DND-41 (cell line): ENCODE measurements at regions not wholly inside any gene's neighbourhood (a gene's known extent, or its start where the extent isn't known, plus 50 kb on each side); places are given as distances from the start of the nearest gene placed in this dataset.
"Not testable (repeated sequence)": the region's sequence is repeated elsewhere in the genome, so short reads cannot be mapped to it uniquely, and the experiment has no call there.

Experiments used
- ATAC-seq: fragments of 200-7000 bp; cut with Tn5 transposase; 3 replicates; pipeline ENCODE4 v1.9.1; 2021; ENCODE audit warnings: low read depth; ENCODE audit not compliant: insufficient read depth
- DNase-seq: peaks from one replicate; pipeline ENCODE4 v3.0.0-alpha.2; 2020
- H2AFZ ChIP-seq: 2 replicates; pipeline ENCODE4 v1.6.0; 2012; ENCODE audit warnings: low read depth, low read length
- H3K27ac ChIP-seq: 2 replicates; pipeline ENCODE4 v1.5.1; 2012; ENCODE audit warnings: low read length, inconsistent platforms
- H3K27me3 ChIP-seq: fragments of 200-600 bp; sonication (generic); 2 replicates; pipeline ENCODE4 v1.6.0; 2012; ENCODE audit warnings: low read length, mild to moderate bottlenecking, inconsistent platforms; ENCODE audit not compliant: insufficient read depth, poor library complexity
- H3K36me3 ChIP-seq: 2 replicates; pipeline ENCODE4 v1.5.1; 2012; ENCODE audit warnings: low read length, inconsistent platforms; ENCODE audit not compliant: insufficient read depth
- H3K4me1 ChIP-seq: 2 replicates; pipeline ENCODE4 v1.5.1; 2012; ENCODE audit warnings: mild to moderate bottlenecking, low read length; ENCODE audit not compliant: insufficient read depth
- H3K4me2 ChIP-seq: 2 replicates; pipeline ENCODE4 v1.6.0; 2012; ENCODE audit warnings: mild to moderate bottlenecking, moderate library complexity, low read length, inconsistent platforms; ENCODE audit not compliant: insufficient read depth
- H3K4me3 ChIP-seq, 2 experiments: fragments of 200-600 bp in 1 of 2; shearing (Covaris generic) in 1 of 2; 2 replicates each; pipeline ENCODE4 v1.5.1; 2012 to 2016; ENCODE audit warnings: inconsistent platforms in 2 of 2, low read length in 2 of 2, mild to moderate bottlenecking in 2 of 2, low read depth in 1 of 2, moderate library complexity in 1 of 2
- H3K79me2 ChIP-seq: 2 replicates; pipeline ENCODE4 v1.6.0; 2012; ENCODE audit warnings: low read length, inconsistent platforms; ENCODE audit not compliant: insufficient read depth
- H3K9ac ChIP-seq: 2 replicates; pipeline ENCODE4 v1.6.0; 2012; ENCODE audit warnings: low read depth, mild to moderate bottlenecking, inconsistent platforms, low read length, moderate library complexity
- H3K9me3 ChIP-seq: 2 replicates; pipeline ENCODE4 v1.5.1; 2012; ENCODE audit warnings: low read length, moderate library complexity, mild to moderate bottlenecking, inconsistent platforms; ENCODE audit not compliant: insufficient read depth, severe bottlenecking
- H4K20me1 ChIP-seq: 2 replicates; pipeline ENCODE4 v1.6.0; 2012; ENCODE audit warnings: low read length; ENCODE audit not compliant: insufficient read depth
- CTCF ChIP-seq: IDR thresholded peaks from 2 replicates; pipeline ENCODE4 v1.5.1; 2012; ENCODE audit warnings: borderline replicate concordance, low read length, moderate library complexity, mild to moderate bottlenecking; ENCODE audit not compliant: poor library complexity, severe bottlenecking; ENCODE audit errors: extremely low read depth
- EZH2 ChIP-seq: IDR thresholded peaks from 3 replicates; pipeline ENCODE4 v1.6.1; 2012; ENCODE audit warnings: borderline replicate concordance, low read depth, mild to moderate bottlenecking, moderate library complexity, low read length, inconsistent platforms; ENCODE audit not compliant: severe bottlenecking

- peak; percentile 33; the same call in 2 of the 3 replicates for ATAC-seq
- Histone ChIP-seq H3K4me1 (no peaks in the 10 kb centered on the region), H3K36me3 (no peaks in the 10 kb centered on the region), H3K79me2 (no peaks in the 10 kb centered on the region), H3K27me3 (peaks cover 3% of the 10 kb centered on the region), H4K20me1 (no peaks in the 10 kb centered on the region), H2AFZ (no peak overlapping the region), H3K4me3 (no peak overlapping the region), H3K9me3 (no peaks in the 10 kb centered on the region), H3K4me2 (no peak overlapping the region), H3K27ac (no peak overlapping the region), H3K9ac (no peak overlapping the region)
- DNase-seq: no peak
- no peak for TF ChIP-seq EZH2
- no peak for TF ChIP-seq CTCF
Measured at GRCh38 chr2:175805442-175806124, 196.5 kb downstream of the LNPK start.

- TF ChIP-seq CTCF: no peak
- no peak for TF ChIP-seq EZH2
- DNase-seq (no peak), ATAC-seq (no peak)
- no peak overlapping the region for H3K27ac ChIP-seq
- H3K9ac ChIP-seq: no peak overlapping the region
- H3K27me3 ChIP-seq: peaks cover 3% of the 10 kb centered on the region
- H2AFZ ChIP-seq: no peak overlapping the region
- H3K36me3 ChIP-seq: no peaks in the 10 kb centered on the region
- no peak overlapping the region for H3K4me3 ChIP-seq
- no peaks in the 10 kb centered on the region for H3K9me3 ChIP-seq
- H3K79me2 ChIP-seq: no peaks in the 10 kb centered on the region
- H3K4me1 ChIP-seq: no peaks in the 10 kb centered on the region
- no peaks in the 10 kb centered on the region for H4K20me1 ChIP-seq
- H3K4me2 ChIP-seq: no peak overlapping the region
Measured at GRCh38 chr2:175804122-175804521, 197.9 kb downstream of the LNPK start.

GRCh38 chr2:175796422-175796821 lies 205.6 kb downstream of the LNPK start:
- H3K4me2 ChIP-seq, H3K36me3 ChIP-seq, ATAC-seq, DNase-seq, H3K9ac ChIP-seq, H3K27me3 ChIP-seq, H4K20me1 ChIP-seq, H3K4me3 ChIP-seq, H3K79me2 ChIP-seq, H3K27ac ChIP-seq, H3K4me1 ChIP-seq, H2AFZ ChIP-seq: not testable (repeated sequence)
- peaks cover 11% of the 10 kb centered on the region for H3K9me3 ChIP-seq

GRCh38 chr2:175793648-175794047 lies 208.4 kb downstream of the LNPK start:
- Histone ChIP-seq H3K79me2 (no peaks in the 10 kb centered on the region), H3K9ac (no peak overlapping the region), H3K4me3 (no peak overlapping the region), H3K36me3 (no peaks in the 10 kb centered on the region), H3K27ac (no peak overlapping the region), H3K4me2 (no peak overlapping the region), H2AFZ (no peak overlapping the region), H3K9me3 (peaks cover 11% of the 10 kb centered on the region), H3K4me1 (no peaks in the 10 kb centered on the region), H3K27me3 (no peaks in the 10 kb centered on the region), H4K20me1 (no peaks in the 10 kb centered on the region)
- ATAC-seq (no peak), DNase-seq (no peak)
- TF ChIP-seq CTCF: no peak
- no peak for TF ChIP-seq EZH2
